PC-9 (cell line): ENCODE measurements at regions not wholly inside any gene's neighbourhood (a gene's known extent, or its start where the extent isn't known, plus 50 kb on each side); places are given as distances from the start of the nearest gene placed in this dataset.

Experiments used
- BruUV-seq: library from RNA; stranded (reverse); fragments of 400-500 nt; replicated peaks from 2 replicates; lab custom pipeline; 2021; lab: Mats Ljungman, UMichigan
- CTCF ChIA-PET: fragments of 300-600 bp; sonication (Branson Sonifier 250); formaldehyde crosslinking; loops from one replicate; lab custom pipeline; 2022; ENCODE audit warnings: antibody characterized with exemption; lab: Charles Lee
- POLR2A ChIA-PET: fragments of 300-600 bp; sonication (Branson Sonifier 250); formaldehyde crosslinking; loops from one replicate; lab custom pipeline; 2022; ENCODE audit warnings: antibody characterized with exemption; ENCODE audit not compliant: unreplicated experiment; lab: Charles Lee
- DNase-seq, 2 experiments: peaks; one replicate each; pipeline versions ENCODE4 v3.0.0 to v3.0.0-alpha.2; 2015 to 2022; ENCODE audit warnings: mixed read lengths in 1 of 2
- H2AFZ ChIP-seq: fragments of 200-600 bp; sonication (generic); 2 replicates; pipeline ENCODE4 v1.8.1; 2017; ENCODE audit warnings: antibody characterized with exemption
- H3F3A ChIP-seq: fragments of 200-600 bp; sonication (generic); 2 replicates; pipeline ENCODE4 v1.8.1; 2017; ENCODE audit warnings: antibody characterized with exemption, mild to moderate bottlenecking, low read depth; ENCODE audit not compliant: insufficient read depth
- H3K27ac ChIP-seq: fragments of 200-600 bp; sonication (generic); 2 replicates; pipeline ENCODE4 v1.6.1; 2016; ENCODE audit warnings: mixed run types
- H3K27me3 ChIP-seq: fragments of 200-600 bp; sonication (generic); 2 replicates; pipeline ENCODE4 v1.6.1; 2016; ENCODE audit warnings: low read depth, mixed run types; ENCODE audit not compliant: insufficient read depth
- H3K36me3 ChIP-seq: fragments of 200-600 bp; sonication (generic); 2 replicates; pipeline ENCODE4 v1.6.1; 2016; ENCODE audit warnings: low read depth, mixed run types
- H3K4me1 ChIP-seq: fragments of 200-600 bp; sonication (generic); replicated peaks from 2 replicates; pipeline ENCODE4 v1.6.1; 2016; ENCODE audit warnings: mixed run types; ENCODE audit not compliant: insufficient read depth
- H3K4me2 ChIP-seq: fragments of 200-600 bp; sonication (generic); 2 replicates; pipeline ENCODE4 v1.6.1; 2017; ENCODE audit warnings: mixed run types
- H3K4me3 ChIP-seq: fragments of 200-600 bp; sonication (generic); 2 replicates; pipeline ENCODE4 v1.6.1; 2016; ENCODE audit warnings: mixed run types
- H3K79me2 ChIP-seq: fragments of 200-600 bp; sonication (generic); 2 replicates; pipeline ENCODE4 v1.6.1; 2017; ENCODE audit warnings: low read depth, mixed run types
- H3K9me2 ChIP-seq: fragments of 200-600 bp; sonication (generic); 2 replicates; pipeline ENCODE4 v1.8.1; 2017; ENCODE audit warnings: mild to moderate bottlenecking; ENCODE audit not compliant: insufficient read depth
- H3K9me3 ChIP-seq: fragments of 200-600 bp; sonication (generic); 2 replicates; pipeline ENCODE4 v1.8.1; 2016; ENCODE audit warnings: low read depth; ENCODE audit not compliant: insufficient read depth
- H4K20me1 ChIP-seq: fragments of 200-600 bp; sonication (generic); 2 replicates; pipeline ENCODE4 v1.8.1; 2017; ENCODE audit not compliant: insufficient read depth
- CTCF ChIP-seq: fragments of 200-600 bp; sonication (generic); conservative IDR thresholded peaks from 2 replicates; pipeline ENCODE4 v1.6.1; 2017; ENCODE audit warnings: mixed run types, antibody characterized with exemption, mild to moderate bottlenecking, moderate library complexity
- EZH2 ChIP-seq: fragments of 200-600 bp; sonication (generic); IDR thresholded peaks from 2 replicates; pipeline ENCODE4 v1.8.0; 2017; ENCODE audit warnings: antibody characterized with exemption, low read depth
- intact Hi-C: fragments of 100-400 bp; cut with micrococcal nuclease; formaldehyde crosslinking; loops from one replicate; pipeline ENCODE4 v1.10.0; 2022; ENCODE audit not compliant: unreplicated experiment

GRCh38 chr16:73530529-73530928 lies 482.6 kb upstream of the ZFHX3 start:
- CTCF ChIA-PET, result no interaction called here
- TF ChIP-seq EZH2, result no peak
- TF ChIP-seq CTCF, result no peak
- Histone ChIP-seq H2AFZ (no peak overlapping the region), H3K9me3 (no peaks in the 10 kb centered on the region), H4K20me1 (no peaks in the 10 kb centered on the region), H3K4me2 (no peak overlapping the region), H3K27me3 (peaks cover 13% of the 10 kb centered on the region), H3K4me1 (no peaks in the 10 kb centered on the region), H3K9me2 (no peaks in the 10 kb centered on the region), H3K4me3 (no peak overlapping the region), H3K36me3 (no peaks in the 10 kb centered on the region), H3F3A (no peaks in the 10 kb centered on the region), H3K27ac (no peak overlapping the region), H3K79me2 (no peaks in the 10 kb centered on the region)
- intact Hi-C loops, result no loop called here
- POLR2A ChIA-PET, result no interaction called here
- no TSS peak for BruUV-seq
- no peak for DNase-seq

- no peaks in the 10 kb centered on the region for H3K36me3 ChIP-seq
- H3K4me3 ChIP-seq, result no peak overlapping the region
- no peaks in the 10 kb centered on the region for H3K79me2 ChIP-seq
- H3K27ac ChIP-seq, result no peak overlapping the region
- no peaks in the 10 kb centered on the region for H4K20me1 ChIP-seq
- no peak for TF ChIP-seq CTCF
- TF ChIP-seq EZH2, result no peak
- peaks cover 14% of the 10 kb centered on the region for H3K27me3 ChIP-seq
- ChIA-PET POLR2A (no interaction called here), CTCF (no interaction called here)
- no peaks in the 10 kb centered on the region for H3K9me2 ChIP-seq
- H3K9me3 ChIP-seq, result no peaks in the 10 kb centered on the region
- no peaks in the 10 kb centered on the region for H3F3A ChIP-seq
- DNase-seq, result no peak
- no peak overlapping the region for H3K4me2 ChIP-seq
- no peaks in the 10 kb centered on the region for H3K4me1 ChIP-seq
- no peak overlapping the region for H2AFZ ChIP-seq
- BruUV-seq, result no TSS peak
- intact Hi-C loops, result no loop called here
Observed at GRCh38 chr16:73529303-73530012, 481.5 kb upstream of the ZFHX3 start.

- no TSS peak for BruUV-seq
- H4K20me1 ChIP-seq, result no peaks in the 10 kb centered on the region
- no peaks in the 10 kb centered on the region for H3K79me2 ChIP-seq
- no peaks in the 10 kb centered on the region for H3K9me2 ChIP-seq
- no peak overlapping the region for H3K27ac ChIP-seq
- intact Hi-C loops, result no loop called here
- H3K9me3 ChIP-seq, result no peaks in the 10 kb centered on the region
- H2AFZ ChIP-seq, result no peak overlapping the region
- no peak overlapping the region for H3K4me3 ChIP-seq
- no peak for DNase-seq
- H3K27me3 ChIP-seq, result peaks cover 20% of the 10 kb centered on the region
- H3F3A ChIP-seq, result no peaks in the 10 kb centered on the region
- H3K36me3 ChIP-seq, result no peaks in the 10 kb centered on the region
- no peak overlapping the region for H3K4me2 ChIP-seq
- no peak; the same call in 1 of the 2 replicates for TF ChIP-seq CTCF
- TF ChIP-seq EZH2, result no peak
- no peaks in the 10 kb centered on the region for H3K4me1 ChIP-seq
- ChIA-PET CTCF (no interaction called here), POLR2A (no interaction called here)
Observed at GRCh38 chr16:73527187-73527586, 479.3 kb upstream of the ZFHX3 start.
